GM19193 (cell line): ENCODE measurements at regions not wholly inside any gene's neighbourhood (a gene's known extent, or its start where the extent isn't known, plus 50 kb on each side); places are given as distances from the start of the nearest gene placed in this dataset.

Source experiments
- POLR2A ChIP-seq: IDR thresholded peaks from 4 replicates; pipeline ENCODE4 v1.6.1; 2011; ENCODE audit not compliant: insufficient read depth, insufficient read length; ENCODE audit errors: extremely low read depth

DNA sequence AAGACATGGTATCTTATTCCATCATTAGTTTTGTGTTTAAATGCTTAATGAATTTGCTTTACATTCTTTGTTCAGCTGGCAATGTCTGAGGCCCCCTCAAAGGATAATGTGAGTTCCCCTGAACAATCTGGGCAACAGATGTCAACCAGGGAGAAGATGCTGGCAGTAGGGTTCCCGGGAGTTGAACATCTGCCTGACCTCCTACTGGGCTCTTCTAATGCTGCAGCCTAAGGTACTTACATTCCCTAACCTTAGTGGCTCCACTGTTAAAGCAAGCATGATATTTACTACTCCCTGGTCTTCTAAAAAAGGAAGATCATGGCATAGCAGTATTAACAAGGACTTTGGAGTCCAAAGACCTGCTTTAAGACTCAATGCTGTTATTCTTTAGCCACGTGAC is 574.9 kb upstream of the NR5A2 start:
- no peak for TF ChIP-seq POLR2A

DNA sequence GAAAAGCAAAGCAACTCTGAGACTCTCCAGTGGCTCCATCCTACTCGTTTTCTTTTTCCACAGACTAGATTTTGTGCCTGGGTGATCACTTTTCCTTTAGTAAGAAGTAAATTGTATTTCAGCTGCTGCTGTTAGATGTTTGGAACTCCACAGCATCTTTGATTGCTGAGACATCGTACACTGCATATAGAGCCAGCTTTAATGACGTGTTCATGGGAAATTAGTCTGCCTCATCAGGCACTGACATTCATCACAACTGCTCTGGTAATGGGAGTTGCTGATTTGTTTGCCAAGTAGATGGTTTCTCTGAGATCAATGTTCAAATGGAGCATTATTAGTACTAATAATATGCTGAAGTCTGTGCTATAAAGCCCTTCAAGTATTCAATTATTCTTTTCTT is 573.8 kb upstream of the NR5A2 start:
- no peak for TF ChIP-seq POLR2A

DNA sequence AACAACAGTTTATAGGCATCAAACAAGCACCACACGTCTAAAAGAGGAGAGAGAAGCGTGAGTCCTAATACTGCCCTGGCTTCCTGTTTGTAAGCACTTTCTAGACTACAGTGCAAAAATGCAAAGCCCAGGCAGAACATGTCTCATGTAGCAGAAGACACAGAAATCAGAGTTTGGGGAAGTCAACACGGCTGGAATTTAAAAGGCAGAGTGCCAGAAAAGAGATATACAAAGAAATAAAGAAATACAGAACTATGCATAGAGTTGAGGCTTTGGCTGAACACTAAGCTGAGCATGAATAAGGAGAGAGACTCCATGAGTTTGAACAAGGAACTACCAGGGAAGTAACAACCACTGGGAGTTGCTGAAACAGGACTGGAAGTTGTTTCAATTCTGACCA is 566.6 kb upstream of the NR5A2 start:
- TF ChIP-seq POLR2A = no peak

DNA sequence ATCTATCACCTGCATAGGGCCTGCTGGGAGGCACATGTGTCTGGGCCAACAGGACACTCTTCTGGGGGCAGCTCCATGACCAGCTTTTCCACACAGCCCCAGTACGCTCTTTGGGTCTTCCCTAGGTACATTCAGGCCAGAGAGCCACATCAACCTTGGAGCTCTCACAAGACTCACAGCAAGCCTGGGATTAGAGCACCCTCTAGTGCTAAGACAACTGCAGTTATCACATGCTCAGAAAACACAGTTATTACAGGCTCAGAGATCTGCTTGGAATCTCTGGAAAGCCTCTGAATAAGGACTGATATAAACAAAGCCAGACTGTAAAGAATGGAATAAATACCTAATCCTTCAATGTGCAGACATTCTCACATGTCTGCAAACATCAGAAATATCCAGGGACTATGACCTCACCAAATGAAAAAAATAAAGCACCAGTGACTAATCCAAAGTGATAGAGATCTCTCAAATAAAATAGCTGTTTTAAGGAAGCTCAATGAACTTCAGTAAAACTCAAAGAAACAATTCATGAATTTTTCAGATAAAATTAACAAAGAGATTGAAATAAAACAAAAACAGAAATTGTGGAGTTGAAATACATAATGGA is 563.9 kb upstream of the NR5A2 start:
- no peak for TF ChIP-seq POLR2A

DNA sequence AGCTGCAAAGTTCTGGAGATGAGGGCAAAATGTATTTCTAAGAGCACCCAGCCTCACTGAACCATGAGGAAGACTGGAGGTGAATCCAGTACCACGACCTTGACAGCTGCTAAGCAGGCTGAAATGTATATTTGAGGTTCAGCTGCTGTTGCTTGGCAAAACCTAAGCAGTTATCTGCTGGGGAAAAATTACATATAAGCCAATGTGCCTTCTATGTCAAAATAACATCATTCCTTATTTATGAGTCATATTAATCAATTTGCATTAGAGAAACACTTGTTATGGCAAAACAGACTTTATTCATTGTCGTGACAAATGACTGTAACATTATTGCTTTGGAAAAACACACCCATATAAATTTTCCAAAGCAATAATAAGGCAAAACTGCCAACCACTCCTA is 560.5 kb upstream of the NR5A2 start:
- no peak for TF ChIP-seq POLR2A

DNA sequence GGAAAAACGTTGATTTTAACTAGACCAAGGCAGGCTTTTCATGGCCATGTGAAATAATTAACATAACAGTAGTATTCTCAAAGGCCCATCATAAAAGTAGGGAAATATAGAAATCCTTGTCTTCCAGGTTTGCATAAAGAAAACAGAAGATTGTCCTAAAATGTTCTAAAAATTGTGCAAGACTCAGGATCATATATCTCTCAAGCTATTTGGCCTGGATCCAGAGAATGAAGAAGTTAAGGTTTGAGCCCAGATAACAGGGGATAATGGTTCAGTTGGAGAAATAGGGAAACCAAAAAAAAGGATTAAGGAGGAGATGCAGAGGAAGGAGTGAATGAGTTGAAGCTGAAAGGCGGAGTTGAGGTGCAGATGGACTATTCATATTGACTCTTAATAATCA is 555.5 kb upstream of the NR5A2 start:
- TF ChIP-seq POLR2A = no peak

DNA sequence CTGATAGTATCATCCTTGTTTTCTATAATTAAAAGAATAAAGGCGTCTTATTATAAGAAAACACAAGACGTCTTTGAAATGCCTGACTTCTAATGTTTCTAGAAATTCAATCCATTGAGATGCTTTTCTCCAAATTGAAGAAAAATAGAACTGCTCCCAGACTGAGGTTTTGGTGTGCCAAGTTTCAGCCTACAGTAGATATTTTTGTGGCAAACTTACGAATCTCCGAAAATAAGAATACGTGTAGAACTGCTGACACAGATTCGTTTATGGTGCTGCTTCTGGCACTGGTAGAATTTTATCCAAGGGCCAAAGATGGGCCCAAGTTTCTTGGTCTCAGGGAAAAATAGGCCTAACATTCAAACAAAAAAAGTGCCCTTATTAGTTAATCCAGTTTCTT is 554.5 kb upstream of the NR5A2 start:
- TF ChIP-seq POLR2A = no peak

DNA sequence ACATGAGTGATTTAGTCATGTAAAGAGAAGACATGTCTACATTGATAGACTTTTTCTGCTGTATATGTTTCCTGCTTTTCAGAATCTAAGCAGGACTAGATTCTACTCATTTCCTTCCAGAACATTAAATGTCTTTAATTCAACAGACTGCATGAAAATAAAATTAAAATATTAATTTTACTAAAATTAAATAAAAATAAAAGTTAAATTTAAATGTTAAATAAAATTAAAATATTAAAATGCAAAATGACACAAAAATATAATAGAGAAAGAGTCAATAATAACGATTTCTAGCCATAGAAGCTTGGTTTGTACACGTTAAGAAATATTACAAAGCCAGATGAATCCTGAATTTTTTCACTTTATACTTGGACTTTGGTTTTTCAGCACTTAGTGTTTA is 552.8 kb upstream of the NR5A2 start:
- no peak for TF ChIP-seq POLR2A

DNA sequence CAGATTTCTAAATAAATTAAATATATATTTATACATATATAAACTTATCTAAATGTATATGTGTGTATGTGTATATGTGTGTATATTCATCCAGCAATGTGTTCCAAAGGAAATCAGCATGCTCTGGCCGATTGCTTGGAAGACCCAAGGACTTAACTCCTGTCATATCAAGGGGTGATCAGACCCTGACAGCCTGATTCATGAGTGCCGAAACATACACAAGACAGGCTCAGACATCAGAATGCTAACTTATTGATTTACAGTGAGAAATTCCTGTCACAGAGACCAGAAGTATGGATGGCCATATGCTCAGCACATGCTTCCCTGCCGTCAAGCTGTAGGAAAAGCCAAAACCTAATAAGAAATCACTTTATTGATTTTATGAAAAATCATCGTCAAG is 545.1 kb upstream of the NR5A2 start:
- no peak for TF ChIP-seq POLR2A

DNA sequence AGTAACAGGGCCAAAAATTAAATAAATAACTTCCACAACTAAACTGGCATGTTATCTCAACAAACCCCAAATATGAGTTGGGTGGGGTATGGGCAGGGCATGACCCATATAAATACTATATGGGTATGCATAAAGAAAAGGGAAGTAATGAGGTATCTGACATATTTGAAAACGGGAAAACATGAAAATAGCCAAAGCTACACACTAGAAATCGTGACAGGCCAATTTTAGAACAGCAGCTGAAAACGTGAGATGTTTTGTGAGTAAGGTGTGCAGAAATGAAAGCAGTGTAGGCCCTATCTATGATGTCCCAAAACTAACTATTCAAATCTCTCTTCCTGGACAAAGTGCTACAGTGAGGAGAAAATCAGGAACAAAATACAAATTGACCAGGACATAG is 537.9 kb upstream of the NR5A2 start:
- no peak for TF ChIP-seq POLR2A

DNA sequence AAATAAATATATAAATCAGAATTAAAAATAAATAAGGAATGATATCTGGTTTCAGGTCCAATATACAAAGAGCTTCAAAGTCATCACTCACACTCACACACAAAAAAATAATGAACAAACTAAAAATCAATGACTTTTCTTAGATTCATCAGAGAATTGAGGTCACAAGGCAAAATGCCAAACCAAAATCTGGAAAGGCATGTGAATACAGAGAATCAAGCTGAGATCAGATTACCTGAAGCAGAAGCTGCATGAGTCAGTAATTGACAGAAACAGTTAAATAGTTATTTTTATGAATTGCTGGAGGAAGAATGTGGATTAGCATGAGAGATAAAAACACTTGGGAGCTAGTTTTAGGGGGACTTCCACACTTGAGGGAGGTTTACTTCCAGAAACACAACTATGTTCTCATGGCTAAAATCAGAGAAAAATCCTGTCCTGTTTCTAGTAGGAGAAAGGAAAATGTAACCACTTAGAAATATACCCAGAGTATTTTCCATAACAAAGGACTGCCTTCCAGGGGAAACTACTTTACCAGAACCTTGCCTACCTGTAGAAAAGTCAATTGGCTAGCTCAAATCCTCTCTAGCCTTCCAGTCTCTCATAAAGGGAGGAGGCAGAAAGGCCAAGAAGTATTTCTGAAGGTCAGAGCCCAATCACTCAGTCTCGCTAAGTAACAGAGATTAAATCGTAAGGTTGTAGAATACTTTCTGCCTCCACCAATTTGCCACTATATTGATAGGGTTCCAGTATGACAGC is 536.6 kb upstream of the NR5A2 start:
- no peak for TF ChIP-seq POLR2A

DNA sequence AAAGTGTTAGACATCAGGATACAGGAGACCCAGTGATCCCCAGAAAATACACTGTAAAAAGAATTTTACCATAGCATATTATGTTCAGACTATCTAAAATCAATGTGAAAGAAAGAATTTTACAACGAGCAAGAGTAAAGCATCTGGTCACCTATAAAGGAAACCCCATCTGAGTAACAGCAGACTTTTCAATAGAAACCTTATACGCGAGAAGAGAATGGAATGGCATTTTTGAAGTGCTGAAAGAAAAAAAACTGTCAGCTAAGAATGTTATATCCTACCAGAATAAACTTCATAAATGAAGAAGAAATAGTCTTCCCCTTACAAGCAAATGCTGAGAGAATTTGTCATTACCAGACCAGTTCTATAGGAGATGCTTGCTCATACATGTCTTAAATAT is 532.1 kb upstream of the NR5A2 start:
- TF ChIP-seq POLR2A = no peak

DNA sequence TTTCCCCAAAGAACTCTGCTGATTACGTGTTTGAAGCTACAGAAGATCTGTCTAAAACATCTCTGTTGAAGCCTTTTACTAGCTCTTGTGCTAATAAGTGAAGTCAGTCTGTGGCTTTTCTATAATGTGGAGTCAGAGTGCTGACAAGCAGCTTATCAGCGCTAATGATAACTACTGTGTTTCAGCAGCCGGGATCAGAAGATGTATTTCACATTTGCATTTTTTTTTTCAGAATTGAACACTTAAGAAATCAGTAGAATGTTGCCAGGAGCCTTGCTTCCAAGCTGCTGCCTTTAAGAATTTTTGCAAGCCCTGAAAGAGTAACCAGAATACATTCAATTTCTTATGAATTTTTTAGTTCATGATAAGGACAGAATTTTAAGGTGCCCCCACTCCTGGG is 519.4 kb upstream of the NR5A2 start:
- no peak for TF ChIP-seq POLR2A

DNA sequence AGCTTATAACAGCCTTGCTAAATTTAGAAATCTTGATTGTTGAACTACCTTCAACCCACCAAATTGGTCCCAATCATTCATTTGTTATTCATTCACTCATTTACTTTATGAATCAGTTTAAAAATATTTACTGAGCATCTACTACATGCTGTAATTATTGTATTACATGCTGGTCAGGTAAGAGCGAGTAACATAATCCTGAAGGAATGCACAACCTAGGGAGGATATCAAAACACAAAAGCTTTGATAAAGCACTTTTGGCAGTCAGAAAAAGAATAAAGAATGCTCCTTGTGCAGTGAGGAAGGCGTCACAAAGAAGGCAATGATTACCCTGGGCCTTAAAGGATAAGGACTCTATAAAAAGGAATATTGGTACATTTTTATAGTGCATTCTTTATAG is 518.9 kb upstream of the NR5A2 start:
- TF ChIP-seq POLR2A = no peak

DNA sequence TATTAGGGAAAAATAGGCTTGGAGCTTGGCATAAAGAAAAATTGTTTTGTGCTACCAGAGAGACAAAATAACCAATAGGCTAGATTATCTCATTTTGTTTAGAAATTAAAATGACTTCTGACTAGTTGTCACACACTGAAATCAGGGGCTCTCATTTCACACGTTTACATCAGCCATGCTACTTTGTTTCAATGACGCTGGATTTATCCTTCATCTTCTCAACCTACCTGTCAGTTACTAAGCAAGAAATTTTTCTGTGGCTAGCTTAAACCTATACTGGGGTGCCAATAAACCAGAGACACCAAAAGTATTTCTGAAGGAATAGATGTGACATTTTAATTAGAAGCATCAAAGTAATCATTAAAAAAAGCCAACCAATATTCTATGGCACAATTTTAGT is 518.1 kb upstream of the NR5A2 start:
- no peak for TF ChIP-seq POLR2A

DNA sequence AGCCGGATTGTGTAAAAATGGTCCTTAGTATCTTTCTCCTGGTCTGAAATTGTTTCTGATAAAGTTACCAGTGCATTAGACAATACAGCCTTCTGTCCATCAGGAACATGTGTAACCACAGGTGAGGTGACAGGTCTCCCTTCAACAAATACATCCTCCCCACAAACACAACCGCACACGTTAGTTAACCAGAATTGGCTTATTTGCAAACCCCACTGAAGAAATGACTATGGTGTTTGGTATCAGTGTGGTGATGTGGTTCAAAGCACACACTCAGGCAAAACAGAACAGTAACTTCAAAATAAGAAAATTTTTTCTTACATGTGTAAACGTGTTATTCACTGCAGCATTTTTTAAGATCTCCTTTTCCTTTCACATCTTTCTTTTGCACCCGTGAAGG is 517.2 kb upstream of the NR5A2 start:
- no peak for TF ChIP-seq POLR2A
